Ishikawa (cell line): ENCODE measurements at regions not wholly inside any gene's neighbourhood (a gene's known extent, or its start where the extent isn't known, plus 50 kb on each side); places are given as distances from the start of the nearest gene placed in this dataset.

Experiments
- CEBPB ChIP-seq: IDR thresholded peaks from 2 replicates; pipeline ENCODE4 v1.6.1; 2012
- EP300 ChIP-seq: IDR thresholded peaks from 2 replicates; pipeline ENCODE4 v1.6.1; 2012; ENCODE audit warnings: borderline replicate concordance
- MAX ChIP-seq: IDR thresholded peaks from 2 replicates; pipeline ENCODE4 v1.6.1; 2012
- RAD21 ChIP-seq: IDR thresholded peaks from 2 replicates; pipeline ENCODE4 v1.6.1; 2012; ENCODE audit warnings: low read depth
- TAF1 ChIP-seq: IDR thresholded peaks from 2 replicates; pipeline ENCODE4 v1.6.1; 2012; ENCODE audit warnings: low read depth, mild to moderate bottlenecking
- TCF12 ChIP-seq: IDR thresholded peaks from 2 replicates; pipeline ENCODE4 v1.6.1; 2012; ENCODE audit warnings: low read depth
- ZBTB7A ChIP-seq: IDR thresholded peaks from 2 replicates; pipeline ENCODE4 v1.6.1; 2012; ENCODE audit warnings: low read depth

GRCh38 chr2:149885946-149886345 is 298.4 kb upstream of the MMADHC start:
- TF ChIP-seq RAD21: no peak
- TF ChIP-seq TAF1: no peak
- no peak for TF ChIP-seq EP300
- no peak for TF ChIP-seq MAX
- no peak for TF ChIP-seq TCF12
- no peak for TF ChIP-seq CEBPB
- no peak for TF ChIP-seq ZBTB7A
